A673 (cell line): ENCODE measurements at regions not wholly inside any gene's neighbourhood (a gene's known extent, or its start where the extent isn't known, plus 50 kb on each side); places are given as distances from the start of the nearest gene placed in this dataset.

ENCODE experiments used
- BruUV-seq: library from RNA; stranded (reverse); fragments of 400-500 nt; replicated peaks from 2 replicates; lab custom pipeline; 2021; lab: Mats Ljungman, UMichigan
- CTCF ChIA-PET: fragments of 300-600 bp; sonication (Branson Sonifier 250); formaldehyde crosslinking; loops from one replicate; lab custom pipeline; 2022; ENCODE audit warnings: antibody characterized with exemption; lab: Charles Lee
- POLR2A ChIA-PET: fragments of 300-600 bp; sonication (Branson Sonifier 250); formaldehyde crosslinking; loops from one replicate; lab custom pipeline; 2022; ENCODE audit warnings: antibody characterized with exemption; ENCODE audit not compliant: low non-redundant PET; lab: Charles Lee
- DNase-seq: peaks from one replicate; pipeline ENCODE4 v3.0.0-alpha.2; 2015; ENCODE audit warnings: low spot score
- H3K27ac ChIP-seq: fragments of 200-600 bp; sonication (generic); 2 replicates; pipeline ENCODE4 v1.5.1; 2016; ENCODE audit warnings: mixed run types, low read depth, mild to moderate bottlenecking, mixed read lengths, antibody characterized with exemption, low read length; ENCODE audit not compliant: poor library complexity, severe bottlenecking
- H3K27me3 ChIP-seq: fragments of 200-600 bp; sonication (generic); replicated peaks from 2 replicates; pipeline ENCODE4 v1.6.1; 2017; ENCODE audit warnings: mixed run types, low read depth, mild to moderate bottlenecking, mixed read lengths, antibody characterized with exemption, low read length; ENCODE audit not compliant: insufficient read depth, poor library complexity
- H3K36me3 ChIP-seq: fragments of 200-600 bp; sonication (generic); 2 replicates; pipeline ENCODE4 v1.6.1; 2016; ENCODE audit warnings: mixed run types, mild to moderate bottlenecking, mixed read lengths, antibody characterized with exemption, low read length; ENCODE audit not compliant: insufficient read depth, poor library complexity, severe bottlenecking
- H3K4me1 ChIP-seq: fragments of 200-600 bp; sonication (generic); 2 replicates; pipeline ENCODE4 v1.6.1; 2017; ENCODE audit warnings: mixed run types, mild to moderate bottlenecking, mixed read lengths, antibody characterized with exemption, low read length; ENCODE audit not compliant: insufficient read depth, poor library complexity, severe bottlenecking
- H3K4me3 ChIP-seq: fragments of 200-600 bp; sonication (generic); 2 replicates; pipeline ENCODE4 v1.5.1; 2016; ENCODE audit warnings: low read depth, mixed run types, mild to moderate bottlenecking, mixed read lengths, low read length; ENCODE audit not compliant: poor library complexity, severe bottlenecking
- H3K9me3 ChIP-seq: fragments of 200-600 bp; sonication (generic); 2 replicates; pipeline ENCODE4 v1.6.1; 2016; ENCODE audit warnings: mixed run types, low read depth, mild to moderate bottlenecking, mixed read lengths, antibody characterized with exemption, low read length; ENCODE audit not compliant: poor library complexity, severe bottlenecking
- EZH2 ChIP-seq: fragments of 200-600 bp; sonication (generic); IDR thresholded peaks from 2 replicates; pipeline ENCODE4 v1.6.1; 2017; ENCODE audit warnings: borderline replicate concordance, low read depth, mild to moderate bottlenecking, mixed read lengths, antibody characterized with exemption, low read length; ENCODE audit not compliant: poor library complexity, severe bottlenecking
- intact Hi-C: fragments of 100-400 bp; cut with micrococcal nuclease; formaldehyde crosslinking; loops from one replicate; pipeline ENCODE4 v1.10.0; 2022; ENCODE audit not compliant: unreplicated experiment
- TF ChIP-seq, protein P1 (sequence below): fragments of 300-800, 200-600 bp; sonication (generic); conservative IDR thresholded peaks from 2 replicates; pipeline ENCODE4 v1.5.1; 2017; ENCODE audit warnings: low read depth, mild to moderate bottlenecking, antibody characterized with exemption, low read length, moderate library complexity, mixed read lengths

- no peaks in the 10 kb centered on the region for H3K36me3 ChIP-seq
- no peaks in the 10 kb centered on the region for H3K9me3 ChIP-seq
- CTCF ChIA-PET, result no interaction called here
- no peak overlapping the region for H3K4me3 ChIP-seq
- H3K27ac ChIP-seq, result no peak overlapping the region
- TF ChIP-seq EZH2, result no peak
- no peak for DNase-seq
- no peaks in the 10 kb centered on the region for H3K27me3 ChIP-seq
- BruUV-seq, result no TSS peak
- no peaks in the 10 kb centered on the region for H3K4me1 ChIP-seq
- POLR2A ChIA-PET, result no interaction called here
- intact Hi-C loops, result no loop called here
Measured at GRCh38 chr18:26696786-26697185, 148.4 kb upstream of the KCTD1 start.

GRCh38 chr18:26696308-26696707 lies 148.0 kb upstream of the KCTD1 start:
- TF ChIP-seq EZH2, result no peak
- TF ChIP-seq, protein P1, sequence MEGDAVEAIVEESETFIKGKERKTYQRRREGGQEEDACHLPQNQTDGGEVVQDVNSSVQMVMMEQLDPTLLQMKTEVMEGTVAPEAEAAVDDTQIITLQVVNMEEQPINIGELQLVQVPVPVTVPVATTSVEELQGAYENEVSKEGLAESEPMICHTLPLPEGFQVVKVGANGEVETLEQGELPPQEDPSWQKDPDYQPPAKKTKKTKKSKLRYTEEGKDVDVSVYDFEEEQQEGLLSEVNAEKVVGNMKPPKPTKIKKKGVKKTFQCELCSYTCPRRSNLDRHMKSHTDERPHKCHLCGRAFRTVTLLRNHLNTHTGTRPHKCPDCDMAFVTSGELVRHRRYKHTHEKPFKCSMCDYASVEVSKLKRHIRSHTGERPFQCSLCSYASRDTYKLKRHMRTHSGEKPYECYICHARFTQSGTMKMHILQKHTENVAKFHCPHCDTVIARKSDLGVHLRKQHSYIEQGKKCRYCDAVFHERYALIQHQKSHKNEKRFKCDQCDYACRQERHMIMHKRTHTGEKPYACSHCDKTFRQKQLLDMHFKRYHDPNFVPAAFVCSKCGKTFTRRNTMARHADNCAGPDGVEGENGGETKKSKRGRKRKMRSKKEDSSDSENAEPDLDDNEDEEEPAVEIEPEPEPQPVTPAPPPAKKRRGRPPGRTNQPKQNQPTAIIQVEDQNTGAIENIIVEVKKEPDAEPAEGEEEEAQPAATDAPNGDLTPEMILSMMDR, result no peak
- POLR2A ChIA-PET, result no interaction called here
- H3K36me3 ChIP-seq, result no peaks in the 10 kb centered on the region
- no peaks in the 10 kb centered on the region for H3K27me3 ChIP-seq
- intact Hi-C loops, result no loop called here
- H3K9me3 ChIP-seq, result no peaks in the 10 kb centered on the region
- CTCF ChIA-PET, result no interaction called here
- DNase-seq, result no peak
- no peak overlapping the region for H3K4me3 ChIP-seq
- H3K27ac ChIP-seq, result no peak overlapping the region
- no peaks in the 10 kb centered on the region for H3K4me1 ChIP-seq
- BruUV-seq, result no TSS peak

DNA sequence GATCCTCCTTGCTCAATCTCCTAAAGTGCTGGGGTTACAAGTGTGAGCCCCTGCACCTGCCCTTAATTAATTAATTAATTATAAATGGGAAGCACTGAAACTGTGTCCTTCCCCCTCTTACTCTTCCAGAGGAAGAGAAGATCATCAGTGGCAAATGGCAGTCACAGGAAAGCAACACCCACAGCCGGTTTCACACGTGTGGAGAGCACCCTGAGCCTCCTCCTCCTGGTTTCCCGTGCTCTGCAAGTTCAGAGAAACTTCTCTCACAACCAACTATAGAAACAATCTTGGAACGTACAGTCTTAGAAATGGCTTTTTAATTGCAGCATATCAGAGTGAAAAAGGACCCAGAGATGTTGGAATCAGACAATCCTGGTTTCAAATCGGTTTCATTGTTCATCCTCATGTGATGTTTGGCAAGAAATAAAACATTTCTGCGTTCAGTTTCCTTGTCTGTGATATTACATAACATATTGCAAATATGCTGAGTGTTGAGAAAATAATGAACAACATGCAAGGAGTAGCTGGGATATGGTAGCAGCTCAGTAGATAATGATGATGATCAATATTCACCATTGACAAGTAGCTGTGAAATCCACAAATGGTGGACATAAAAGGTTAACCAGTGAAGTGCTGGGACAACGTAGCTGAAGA lies 141.0 kb upstream of the KCTD1 start:
- Histone ChIP-seq H3K4me3 (no peak overlapping the region), H3K4me1 (no peaks in the 10 kb centered on the region), H3K36me3 (no peaks in the 10 kb centered on the region), H3K27ac (no peak overlapping the region), H3K9me3 (no peaks in the 10 kb centered on the region), H3K27me3 (peaks cover 7% of the 10 kb centered on the region)
- no peak for DNase-seq
- no TSS peak for BruUV-seq
- ChIA-PET CTCF (no interaction called here), POLR2A (no interaction called here)
- TF ChIP-seq, protein P1, result no peak
- no peak for TF ChIP-seq EZH2
- intact Hi-C loops, result no loop called here

DNA sequence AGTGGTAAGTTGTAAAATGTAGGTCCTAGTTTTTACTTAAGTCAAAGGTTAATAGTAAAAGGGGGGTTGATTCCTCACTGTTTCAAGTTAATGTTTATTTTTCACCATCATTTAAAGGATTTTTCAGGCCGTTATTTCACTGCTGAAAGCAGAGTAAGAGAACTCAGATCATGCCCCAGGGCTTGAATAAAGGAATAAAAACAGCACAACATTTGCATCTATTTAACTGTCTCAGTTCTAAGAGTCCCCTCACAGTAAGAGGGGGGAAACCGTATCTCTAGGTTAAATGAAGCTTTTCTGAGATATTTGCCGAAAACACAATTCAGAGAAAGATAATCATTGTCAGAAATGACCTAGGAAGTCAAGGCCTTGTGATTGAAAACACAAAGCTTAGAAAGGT lies 138.2 kb upstream of the KCTD1 start:
- no TSS peak for BruUV-seq
- ChIA-PET CTCF (interaction anchor here (0.6 kb wide), 1 partner anchor 66 kb away, joined by 3 read pairs; no protein-coding TSS in a partner anchor), POLR2A (no interaction called here)
- no peaks in the 10 kb centered on the region for H3K4me1 ChIP-seq
- TF ChIP-seq, protein P1, result no peak
- TF ChIP-seq EZH2, result no peak
- no peaks in the 10 kb centered on the region for H3K36me3 ChIP-seq
- H3K27ac ChIP-seq, result no peak overlapping the region
- no peaks in the 10 kb centered on the region for H3K9me3 ChIP-seq
- DNase-seq, result no peak
- intact Hi-C loops, result no loop called here
- no peak overlapping the region for H3K4me3 ChIP-seq
- peaks cover 20% of the 10 kb centered on the region for H3K27me3 ChIP-seq
